ENCODE measurements at regions not wholly inside any gene's neighbourhood (a gene's known extent, or its start where the extent isn't known, plus 50 kb on each side); places are given as distances from the start of the nearest gene placed in this dataset.
"Not testable (repeated sequence)": the region's sequence is repeated elsewhere in the genome, so short reads cannot be mapped to it uniquely, and the experiment has no call there.

- no peak for DNase-seq (ENCODE audit: low read depth)
These were observed 111.9 kb upstream of the ZWINT start for GRCh38 chr10:56472978-56473377.

- no peak for DNase-seq (ENCODE audit: low read depth)
These were observed 109.6 kb upstream of the ZWINT start for GRCh38 chr10:56470701-56471100.

GRCh38 chr10:56469482-56469881, 108.4 kb upstream of the ZWINT start:
- DNase-seq (ENCODE audit: low read depth): no peak

- no peak for DNase-seq (ENCODE audit: low read depth)
These were observed 104.9 kb upstream of the ZWINT start for GRCh38 chr10:56466005-56466404.

- no peak for DNase-seq (ENCODE audit: low read depth)
These were observed 88.7 kb upstream of the ZWINT start for GRCh38 chr10:56449770-56450169.

- not testable (repeated sequence) for DNase-seq (ENCODE audit: low read depth)
These were observed 86.6 kb upstream of the ZWINT start for GRCh38 chr10:56447613-56448012.

- not testable (repeated sequence) for DNase-seq (ENCODE audit: low read depth)
These were observed 80.3 kb upstream of the ZWINT start for GRCh38 chr10:56441337-56441736.
